ENCODE measurements at regions not wholly inside any gene's neighbourhood (a gene's known extent, or its start where the extent isn't known, plus 50 kb on each side); places are given as distances from the start of the nearest gene placed in this dataset.

DNA sequence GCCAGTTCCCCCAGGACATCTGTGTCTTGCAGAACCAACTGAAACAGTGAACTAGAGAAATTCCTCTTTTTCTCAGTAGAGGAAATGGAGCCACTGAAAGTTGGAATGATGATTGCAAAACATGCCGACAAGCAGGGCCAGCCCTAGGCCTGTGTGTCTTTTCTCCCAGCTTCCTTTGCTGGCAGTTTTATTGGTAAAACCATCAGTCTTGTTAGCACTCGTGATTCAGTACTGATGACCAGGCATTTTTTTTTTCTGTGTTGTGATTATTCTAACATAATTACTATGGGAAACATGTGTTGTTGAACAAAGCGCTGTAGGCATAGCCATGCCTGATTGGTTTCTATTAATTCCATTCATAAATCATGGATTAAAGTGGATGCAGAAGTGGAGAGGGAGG, 620.7 kb downstream of the AACS start:
- no peak for DNase-seq

DNA sequence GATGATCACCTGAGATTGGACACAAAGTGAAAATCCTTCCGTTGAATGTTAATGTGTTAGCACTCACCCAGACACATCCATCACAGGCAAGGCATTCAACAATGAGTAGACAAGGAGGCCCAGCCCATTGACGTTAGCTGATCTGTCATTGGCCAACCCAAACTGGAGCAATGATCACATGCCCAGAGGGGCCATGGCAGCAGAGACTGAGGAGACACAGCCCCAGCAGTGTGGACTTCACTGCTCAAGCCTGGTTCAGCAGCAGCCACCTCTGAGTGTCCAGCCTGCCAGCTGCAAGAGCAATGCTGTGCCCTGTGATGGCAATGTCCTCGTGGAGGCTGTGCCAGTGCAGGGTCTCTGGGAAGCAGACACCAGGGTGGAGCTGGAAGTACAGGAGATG, 622.2 kb downstream of the AACS start:
- DNase-seq, result no peak

DNA sequence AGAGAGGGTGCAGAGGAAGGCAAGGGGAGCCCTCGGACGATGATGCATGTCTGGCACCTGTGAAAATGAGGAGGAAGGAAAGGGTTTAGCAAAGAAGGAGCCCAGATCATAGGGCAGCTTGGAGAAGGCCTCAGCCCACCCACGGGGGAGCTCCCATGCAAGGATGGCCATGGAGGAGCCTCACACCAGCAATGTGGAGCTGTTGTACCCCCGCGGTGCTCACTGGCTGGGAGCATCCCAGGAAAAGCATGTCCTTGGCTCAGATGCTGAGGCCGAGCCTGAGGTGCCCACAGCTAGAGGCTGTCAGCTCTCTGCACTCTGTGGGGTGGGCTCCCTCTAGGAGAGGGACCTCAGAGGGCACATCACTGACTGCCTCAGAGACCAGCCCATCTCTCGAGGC, 622.6 kb downstream of the AACS start:
- DNase-seq, result no peak

DNA sequence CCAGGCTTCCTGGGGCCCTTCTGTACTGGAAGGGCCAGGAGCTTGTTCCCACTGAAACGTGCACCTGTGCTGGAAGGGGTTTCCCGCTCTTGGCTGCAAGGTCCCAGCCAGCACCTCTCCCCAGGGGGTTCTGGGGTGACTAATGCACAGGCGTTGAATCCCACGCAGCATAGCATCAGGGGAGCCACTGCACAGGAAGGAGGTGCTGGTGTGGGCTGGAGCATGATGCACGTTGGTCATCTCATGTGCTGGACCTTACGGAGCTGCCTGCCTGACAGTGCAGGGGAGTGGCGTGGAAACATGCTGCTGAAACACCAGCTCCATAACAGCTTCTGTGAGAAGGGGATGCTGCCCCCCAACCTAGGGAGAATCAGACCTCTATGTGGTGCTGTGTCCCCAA, 623.0 kb downstream of the AACS start:
- no peak for DNase-seq

DNA sequence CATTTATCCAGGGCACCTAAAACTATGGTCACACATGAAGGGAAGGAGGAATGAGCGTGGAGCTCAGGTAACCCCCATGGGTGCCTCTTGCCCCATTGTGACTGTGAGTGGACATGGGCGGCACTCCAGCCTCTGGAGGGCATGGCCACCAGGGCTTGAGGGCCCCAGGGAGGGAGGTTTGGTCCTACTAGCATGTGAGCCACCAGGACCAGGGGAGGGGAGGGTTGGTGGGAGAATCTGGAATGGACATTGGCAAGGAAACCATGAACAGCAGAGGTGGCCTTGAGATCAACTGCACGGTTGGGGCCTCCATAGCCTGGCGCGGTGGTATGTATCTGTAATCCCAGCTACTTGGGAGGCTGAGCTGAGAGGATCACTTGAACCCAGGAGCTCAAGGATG, 623.6 kb downstream of the AACS start:
- no peak for DNase-seq

DNA sequence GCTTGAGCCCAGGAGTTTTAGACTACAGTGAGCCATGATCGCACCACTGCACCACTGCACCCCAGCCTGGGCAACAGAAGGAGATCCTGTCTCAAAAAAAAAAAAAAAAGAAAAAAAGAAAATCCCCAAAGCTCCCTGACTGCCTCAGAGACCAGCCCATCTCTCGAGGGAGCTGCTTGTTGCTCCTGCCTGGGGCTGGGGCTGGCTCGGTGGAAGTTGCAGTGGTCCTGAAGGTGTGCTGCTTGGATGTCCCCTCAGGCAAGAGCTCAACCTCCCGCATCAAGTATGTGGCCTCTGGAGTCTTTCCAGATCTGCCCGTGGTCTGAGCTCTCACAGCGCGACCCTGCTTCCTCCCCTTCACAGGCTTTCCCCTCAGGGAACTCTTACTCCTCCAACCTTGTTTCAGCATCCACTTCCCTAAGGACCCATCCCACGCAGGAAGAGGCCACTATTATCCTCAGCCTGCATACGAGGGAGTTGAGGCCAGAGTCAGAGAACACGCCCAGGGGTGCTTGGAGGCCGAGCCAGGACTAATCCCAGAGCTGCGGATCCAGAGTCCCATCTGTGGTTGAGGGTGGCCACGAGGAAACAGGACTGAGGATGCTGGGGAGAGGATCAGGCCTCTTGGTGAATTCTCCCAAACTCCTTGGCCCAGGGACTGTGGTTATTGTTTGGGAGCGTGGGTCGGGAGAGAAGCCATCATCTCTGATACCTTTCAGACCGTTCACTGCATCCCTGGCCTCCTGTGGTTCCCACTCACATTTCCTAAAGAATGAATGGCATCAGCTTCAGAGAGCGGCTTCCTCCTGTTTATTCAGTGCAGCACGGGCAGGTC, 624.6 kb downstream of the AACS start:
- no peak for DNase-seq

DNA sequence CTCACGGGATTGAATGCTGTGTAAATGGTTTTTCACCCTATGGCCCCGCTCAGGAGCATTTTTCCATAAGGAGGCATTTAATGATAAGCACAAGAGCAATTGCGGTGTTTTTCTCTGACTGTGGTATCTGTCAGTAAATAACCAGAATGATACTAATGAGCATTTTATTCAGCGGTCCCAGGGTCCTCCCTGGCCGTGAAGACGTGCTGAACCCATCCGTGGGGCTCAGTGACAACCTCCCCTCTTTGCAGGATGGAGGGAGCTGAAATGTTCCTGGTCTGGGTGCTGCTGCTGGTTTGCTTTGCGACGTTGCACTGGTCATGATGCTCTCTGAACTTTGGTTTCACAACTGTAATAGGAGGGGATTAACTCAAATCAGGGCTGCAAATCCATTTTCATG, 625.6 kb downstream of the AACS start:
- DNase-seq, result no peak

DNA sequence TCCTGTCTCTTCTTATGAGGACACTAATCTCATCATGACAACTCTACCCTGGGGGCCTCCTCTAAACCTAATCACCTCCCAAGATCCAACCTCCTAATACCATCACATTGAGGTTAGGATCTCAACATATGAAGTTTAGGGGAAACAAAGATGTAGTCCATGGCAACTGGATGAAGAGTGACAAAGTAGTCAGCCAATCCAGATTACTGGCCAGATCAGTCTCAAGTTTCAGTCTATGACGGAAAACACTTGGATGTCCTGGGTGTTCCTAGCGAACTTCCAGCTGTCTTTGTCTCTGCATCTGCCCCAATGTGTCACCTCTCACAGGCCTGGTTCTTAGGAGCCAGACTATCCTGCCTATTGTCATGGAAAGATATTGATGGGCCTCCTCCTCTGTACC, 630.8 kb downstream of the AACS start:
- no peak for DNase-seq

DNA sequence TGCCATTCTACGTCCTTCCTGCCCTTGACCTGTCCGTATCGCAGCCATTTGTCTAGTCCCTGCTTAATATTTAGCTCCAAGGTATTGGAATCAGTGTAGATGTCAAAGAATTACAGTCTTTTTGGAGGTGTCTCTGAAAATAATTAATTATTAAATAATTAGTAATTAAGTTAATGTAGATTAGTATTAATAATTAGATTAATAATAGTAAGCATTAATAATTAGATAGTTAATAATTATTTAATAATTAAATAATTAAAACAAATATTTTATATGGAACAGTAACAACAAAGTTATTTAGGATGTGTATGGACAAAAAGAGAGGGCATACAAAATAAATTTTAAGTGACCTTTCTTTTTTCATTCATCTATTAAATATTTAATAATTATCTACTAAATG, 639.6 kb downstream of the AACS start:
- no peak for DNase-seq

DNA sequence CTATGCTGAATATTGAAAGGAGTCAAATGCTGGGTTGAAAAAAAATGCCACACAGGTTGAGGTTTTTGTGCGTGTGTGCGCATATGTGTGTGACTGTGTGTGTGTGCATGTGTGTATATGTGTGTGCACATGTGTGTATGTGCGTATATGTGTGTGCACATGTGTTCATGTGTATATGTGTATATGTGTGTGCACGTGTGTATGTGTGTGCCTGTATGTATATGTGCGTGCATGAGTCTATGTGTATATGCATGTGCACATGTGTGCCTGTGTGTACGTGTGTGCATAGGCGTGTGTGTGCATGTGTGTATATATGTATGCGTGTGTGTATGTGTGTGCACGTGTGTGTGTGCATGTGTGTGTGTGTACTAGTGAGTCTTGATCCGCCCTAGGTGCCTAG, 655.7 kb downstream of the AACS start:
- DNase-seq, result no peak

DNA sequence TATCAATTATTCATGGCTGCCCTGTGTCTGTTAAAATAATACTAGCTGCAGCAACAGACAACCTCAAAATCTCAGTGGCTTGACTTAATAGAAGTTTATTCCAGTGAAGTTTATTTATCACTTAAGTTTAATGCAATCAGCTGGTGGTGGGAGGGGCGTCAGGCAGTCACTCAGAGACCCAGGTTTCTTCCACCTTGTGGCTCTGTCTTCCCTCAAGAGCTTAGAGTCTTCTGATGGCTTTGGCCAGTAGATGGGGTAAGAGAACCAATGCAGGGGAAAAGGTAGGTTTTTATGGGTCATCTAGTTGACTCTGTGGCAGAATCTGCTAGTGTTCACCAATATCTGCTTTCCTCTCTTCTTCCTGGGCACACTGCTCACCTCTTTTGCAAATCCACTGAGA, 668.9 kb downstream of the AACS start:
- no peak for DNase-seq

DNA sequence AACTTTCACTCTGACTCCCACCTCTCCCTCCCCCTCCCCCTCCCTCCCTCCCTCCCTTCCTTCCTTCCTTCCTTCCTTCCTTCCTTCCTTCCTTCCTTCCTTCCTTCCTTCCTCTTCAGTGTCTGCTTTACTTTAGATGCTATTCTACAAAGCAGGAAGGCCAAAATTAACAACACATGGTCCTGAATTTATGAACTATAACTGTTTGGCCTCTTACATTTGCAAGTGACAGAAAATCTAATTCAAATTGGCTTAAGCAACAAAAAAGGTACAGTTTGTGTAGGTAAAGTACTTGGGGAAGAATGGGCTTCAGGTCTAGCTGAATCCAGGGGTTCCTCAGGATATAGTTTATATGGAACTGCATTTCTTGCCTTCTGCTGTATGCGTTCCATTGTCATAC, 673.0 kb downstream of the AACS start:
- DNase-seq, result no peak

DNA sequence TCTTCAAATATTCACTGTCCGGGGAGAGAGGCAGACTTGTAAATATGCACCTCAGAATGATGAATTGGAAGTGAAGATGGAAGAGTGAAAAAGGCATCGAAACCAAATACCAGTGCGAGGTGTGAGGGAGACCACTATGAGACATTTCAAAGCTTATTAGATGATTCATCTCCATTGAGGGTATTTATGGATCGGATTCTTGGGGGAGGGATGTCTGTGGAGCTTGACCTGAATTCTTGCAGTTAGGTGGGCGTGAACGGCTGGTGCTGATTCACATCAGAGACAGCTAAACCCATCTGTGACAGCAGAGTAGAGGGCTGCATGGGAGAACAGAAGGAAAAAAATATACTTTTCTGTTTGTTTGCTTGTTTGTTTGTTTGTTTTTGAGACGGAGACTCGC, 677.2 kb downstream of the AACS start:
- DNase-seq, result no peak

DNA sequence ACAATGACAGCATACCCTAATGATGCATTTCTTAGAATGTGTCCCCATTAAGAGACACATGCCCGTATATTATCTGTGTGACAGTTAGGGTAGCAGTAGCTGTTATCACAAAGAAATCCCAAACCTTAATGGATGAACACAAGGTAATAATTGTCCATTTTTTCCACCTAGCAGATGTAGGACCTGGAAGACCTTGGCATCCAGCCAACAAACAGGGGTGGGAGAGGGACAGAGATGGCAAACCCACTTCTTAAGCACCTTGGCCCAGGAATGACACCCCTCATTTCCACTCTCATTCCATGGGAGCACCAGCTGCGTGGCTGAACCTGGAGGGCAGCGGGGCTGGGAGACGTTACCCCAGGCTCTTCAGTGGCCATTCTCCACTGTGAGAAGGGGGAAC, 679.0 kb downstream of the AACS start:
- DNase-seq, result no peak

DNA sequence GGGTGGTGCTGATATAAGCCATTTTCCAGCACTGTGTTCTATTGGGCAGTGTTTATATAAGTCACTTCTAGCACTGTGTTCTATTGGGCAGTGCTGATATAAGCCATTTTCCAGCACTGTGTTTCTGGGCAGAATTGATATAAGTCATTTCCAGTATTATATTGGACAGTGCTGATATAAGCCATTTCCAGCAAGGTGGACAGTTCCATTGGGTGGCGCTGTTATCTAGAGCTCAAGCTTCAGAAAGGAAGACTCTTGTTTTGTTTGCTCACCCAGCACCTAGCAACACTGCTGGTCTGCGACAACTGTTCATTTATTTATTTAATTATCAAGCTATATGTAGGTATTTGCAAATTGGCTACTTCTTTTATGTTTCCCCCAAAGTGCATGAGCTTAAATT, 690.3 kb downstream of the AACS start:
- DNase-seq, result no peak

DNA sequence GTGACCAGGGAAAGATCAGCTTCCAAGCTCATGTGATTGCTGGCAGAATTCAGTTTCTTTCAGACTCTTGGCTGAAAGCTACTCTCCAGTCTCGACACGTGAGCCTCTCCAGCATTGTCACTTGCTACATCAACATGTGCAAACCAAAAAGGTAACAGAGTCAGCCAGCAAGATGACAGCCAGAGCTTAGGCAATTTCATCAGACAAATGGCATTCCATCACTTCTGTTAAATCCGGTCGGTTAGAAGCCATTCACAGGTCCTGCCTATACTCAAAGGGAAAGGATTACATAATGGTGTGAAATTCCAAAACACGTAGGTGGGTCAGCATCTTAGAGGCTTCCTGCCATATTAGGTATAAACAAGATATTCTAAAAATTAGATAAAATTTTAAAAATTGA, 700.9 kb downstream of the AACS start:
- no peak for DNase-seq

DNA sequence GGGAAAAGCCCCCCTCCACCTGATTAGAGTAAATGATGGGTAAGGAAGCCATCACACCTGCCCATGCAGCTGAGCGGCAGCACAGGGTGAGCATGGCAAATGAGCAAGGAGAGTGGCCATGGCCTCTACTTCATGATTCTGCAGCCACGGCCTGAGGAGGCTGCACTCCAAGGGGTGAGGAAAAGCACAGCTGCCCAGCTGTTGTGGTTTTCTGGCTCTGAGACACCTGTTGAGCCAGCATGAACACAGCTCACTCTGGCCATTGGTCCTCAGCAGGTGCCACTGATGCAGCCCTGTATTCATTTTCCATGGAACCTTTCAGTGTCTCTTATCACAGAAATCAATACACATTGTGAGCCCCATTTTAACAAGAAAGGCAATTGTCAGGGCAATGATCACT, 707.2 kb downstream of the AACS start:
- no peak for DNase-seq

DNA sequence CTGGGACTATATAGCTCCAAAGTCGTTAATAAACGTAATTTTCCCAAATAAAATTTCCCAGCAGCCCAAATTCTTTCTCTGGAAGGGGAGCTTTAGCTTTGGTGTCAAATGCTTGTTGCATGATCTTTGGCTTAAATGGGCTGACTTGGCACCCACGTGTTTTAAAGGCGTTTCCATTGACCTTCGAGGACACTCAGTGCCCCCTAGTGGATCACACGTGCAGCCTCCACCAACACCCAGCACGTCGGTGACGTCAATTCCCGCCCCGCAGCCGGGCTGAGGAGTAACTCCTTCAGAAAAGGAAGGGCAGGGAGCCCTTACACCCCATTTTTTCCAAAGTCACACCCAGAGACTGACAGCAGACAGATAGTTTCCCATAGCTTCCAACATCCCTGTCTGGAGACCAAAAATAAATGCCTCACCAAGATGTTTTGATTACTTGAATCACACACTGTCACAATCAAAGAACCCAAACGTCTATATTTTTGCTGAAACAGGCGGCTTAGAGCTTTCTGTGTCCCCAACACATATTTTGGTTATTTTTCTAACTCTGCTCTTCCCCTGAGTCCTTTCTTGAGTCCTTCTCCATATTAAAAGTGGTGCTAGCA, 707.9 kb downstream of the AACS start:
- peak; percentile 8 for DNase-seq

DNA sequence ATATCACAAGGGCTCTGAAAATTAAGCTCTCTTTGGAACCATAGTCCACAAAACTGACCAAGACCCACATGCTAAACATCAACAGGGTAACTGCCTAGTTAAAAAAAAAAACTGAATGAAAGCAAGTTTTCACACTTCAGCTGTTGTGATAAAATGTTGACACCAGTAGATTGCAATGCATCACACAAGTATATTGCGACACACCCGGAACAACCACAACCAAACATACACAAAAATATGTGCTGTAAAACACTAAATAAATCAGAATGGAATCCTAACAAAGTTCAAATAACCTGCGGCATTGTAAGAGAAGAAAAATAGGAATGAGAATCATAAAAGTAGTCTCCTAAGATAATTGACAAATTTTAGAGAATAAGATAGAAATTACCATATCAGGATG, 710.3 kb downstream of the AACS start:
- DNase-seq, result no peak

DNA sequence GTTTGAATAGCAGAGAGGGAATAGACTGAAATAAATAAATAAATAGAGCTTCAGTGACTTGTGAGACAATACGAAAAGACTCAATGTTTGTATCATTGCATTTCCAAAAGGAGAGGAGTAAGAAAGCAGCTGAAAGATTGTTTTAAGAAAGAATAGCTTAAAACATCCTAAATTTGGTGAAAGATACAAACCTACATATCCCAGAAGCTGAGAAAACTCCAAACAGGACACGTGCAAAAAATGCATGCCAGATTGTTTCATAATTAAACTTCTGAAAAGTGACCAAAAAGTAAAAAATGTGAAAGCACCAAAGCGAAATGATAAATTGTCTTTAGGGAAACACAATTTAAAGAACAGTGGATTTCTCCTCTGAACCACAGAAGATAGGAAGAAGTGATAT, 711.0 kb downstream of the AACS start:
- DNase-seq, result no peak

DNA sequence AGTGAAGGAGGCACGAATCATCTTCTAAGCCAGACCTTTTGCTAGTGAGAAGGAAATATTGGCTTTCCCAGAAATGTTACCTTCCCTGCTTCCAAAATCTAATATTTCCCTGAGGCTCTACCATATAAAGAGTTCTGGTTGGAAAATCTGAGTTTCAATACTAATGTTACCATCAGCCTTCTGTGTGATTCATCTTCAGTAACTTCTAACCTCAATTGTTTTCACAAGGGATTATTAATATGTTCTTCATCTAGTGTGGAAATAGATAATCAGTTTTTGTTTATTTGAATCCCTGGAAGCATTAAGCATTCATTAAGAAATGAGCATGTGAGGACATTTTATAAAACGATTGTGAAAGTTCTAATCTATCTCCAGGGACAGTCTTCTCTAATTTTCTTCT, 720.9 kb downstream of the AACS start:
- DNase-seq, result no peak

DNA sequence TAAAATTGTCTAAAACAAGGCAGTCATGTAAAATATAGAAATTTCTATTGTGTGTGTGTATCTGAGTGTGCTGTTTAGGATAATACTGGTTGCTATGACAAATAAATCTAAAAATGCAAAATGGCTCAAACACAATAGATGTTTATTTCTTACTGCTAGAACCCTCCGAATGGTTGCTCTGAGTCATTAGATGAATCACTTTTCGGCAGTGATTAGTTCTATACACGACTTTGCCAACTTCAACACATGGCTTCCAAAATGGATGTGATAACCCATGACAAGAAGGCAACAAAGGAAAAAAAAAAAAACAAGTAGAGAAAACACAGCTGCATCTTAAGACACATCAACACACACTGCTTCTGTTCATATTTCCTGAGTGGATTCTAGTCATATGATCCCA, 729.2 kb downstream of the AACS start:
- DNase-seq, result no peak

DNA sequence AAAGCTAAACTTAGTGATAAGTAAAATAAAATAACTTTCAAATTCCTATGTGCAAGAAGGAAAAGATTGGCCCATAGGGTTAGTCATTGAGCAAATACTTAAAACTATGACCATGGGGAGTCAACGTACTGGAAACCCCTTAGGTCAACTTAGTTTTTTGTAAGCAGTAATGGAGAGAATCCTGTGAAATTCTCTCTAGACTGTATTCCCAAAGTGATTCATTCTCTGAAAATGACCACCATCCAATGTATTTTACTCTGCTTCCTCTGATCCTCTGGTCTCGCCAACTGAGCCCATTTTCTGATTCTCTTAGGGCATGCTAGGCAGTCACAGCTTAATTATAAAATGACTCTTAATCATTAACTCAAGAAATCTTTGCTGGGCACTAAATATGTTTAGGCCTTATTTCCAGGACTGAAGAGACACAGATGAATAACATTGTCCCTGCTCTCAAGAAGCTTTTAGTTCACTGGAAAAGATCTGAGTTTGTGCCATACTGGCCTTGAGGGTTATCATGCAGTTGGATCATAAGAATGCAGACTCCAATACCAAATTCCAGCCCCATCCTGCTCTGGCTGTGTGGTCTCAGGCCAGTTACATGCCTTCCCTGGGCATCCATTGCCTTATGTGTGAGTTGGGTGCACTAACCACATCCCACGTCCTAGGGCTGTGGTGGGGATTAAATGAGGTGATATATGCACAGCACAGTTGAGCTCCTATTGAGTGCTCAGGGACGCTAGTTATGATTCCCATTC, 732.4 kb downstream of the AACS start:
- DNase-seq, result no peak

DNA sequence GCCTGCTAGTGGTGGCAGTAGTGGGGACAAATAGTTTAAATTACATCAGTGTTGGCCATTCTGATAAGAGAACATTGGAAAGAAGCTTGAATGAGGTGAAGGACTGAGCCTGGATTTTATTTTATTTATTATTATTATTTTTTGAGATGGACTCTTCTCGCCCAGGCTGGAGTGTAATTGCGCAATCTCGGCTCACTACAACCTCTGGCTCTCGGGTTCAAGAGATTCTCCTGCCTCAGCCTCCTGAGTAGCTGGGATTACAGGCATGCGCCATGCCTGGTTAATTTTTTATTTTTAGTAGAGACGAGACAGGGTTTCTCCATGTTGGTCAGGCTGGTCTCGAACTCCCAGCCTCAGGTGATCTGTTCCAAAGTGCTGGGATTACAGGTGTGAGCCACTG, 739.4 kb downstream of the AACS start:
- DNase-seq, result no peak

All from COR-L47 (cell line).